ENCODE measurements at regions not wholly inside any gene's neighbourhood (a gene's known extent, or its start where the extent isn't known, plus 50 kb on each side); places are given as distances from the start of the nearest gene placed in this dataset.

DNA sequence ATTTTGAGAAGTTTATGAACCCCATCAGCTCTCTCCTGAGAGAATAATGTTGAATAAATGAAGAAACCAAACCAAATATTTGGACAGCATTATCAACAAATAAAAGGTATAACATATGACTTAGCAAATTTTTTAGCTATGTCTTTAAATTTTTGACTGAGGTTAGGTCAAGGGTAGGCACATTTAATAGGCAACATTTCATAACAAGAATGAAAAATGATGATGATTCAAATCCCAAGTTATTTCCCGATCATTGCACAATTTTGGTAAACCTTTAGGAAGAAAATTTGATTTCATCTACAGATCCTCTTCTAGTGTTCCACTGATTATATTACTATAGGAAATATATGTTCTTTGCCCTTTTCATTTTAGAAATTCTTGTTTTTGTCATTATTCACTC lies 123.7 kb upstream of the TLR3 start:
- CTCF ChIA-PET, result no interaction called here
- no peak for ATAC-seq
- no peak for DNase-seq
- Mint-ChIP-seq H3K27me3 (peaks cover 0 to 22% (median 10%) of the 10 kb centered on the region in 5 donors), H3K36me3 (no peaks in the 10 kb centered on the region), H3K27ac (no peak overlapping the region), H3K9me3 (peaks cover 0 to 6% (median 0%) of the 10 kb centered on the region in 11 donors), H3K4me1 (no peaks in the 10 kb centered on the region), H3K4me3 (no peak overlapping the region)
- H3K4me3 ChIP-seq (ENCODE audit: low read length), result no peak overlapping the region
- H3K27ac ChIP-seq (ENCODE audit: low read depth, low read length), result no peak overlapping the region
- H3K9me3 ChIP-seq (ENCODE audit: control insufficient read depth in 2 of 3, low read length in 3 of 3), result no peaks in the 10 kb centered on the region
- H3K27me3 ChIP-seq (ENCODE audit: control insufficient read depth in 2 of 2, insufficient read depth in 2 of 2, low read length in 2 of 2), result no peaks in the 10 kb centered on the region
- POLR2A ChIA-PET, result no interaction called here
- intact Hi-C loops (cut with micrococcal nuclease), result no loop called here
- H3K4me1 ChIP-seq (ENCODE audit: control insufficient read depth in 2 of 2, insufficient read depth in 2 of 2, low read length in 2 of 2), result no peaks in the 10 kb centered on the region
- H3K36me3 ChIP-seq (ENCODE audit: control insufficient read depth in 2 of 3, insufficient read depth in 3 of 3, low read length in 3 of 3), result no peaks in the 10 kb centered on the region

GRCh38 chr4:185945906-185946305 lies 123.0 kb upstream of the TLR3 start:
- H3K36me3 Mint-ChIP-seq, result no peaks in the 10 kb centered on the region
- no peaks in the 10 kb centered on the region for H3K4me1 Mint-ChIP-seq
- H3K4me1 ChIP-seq (ENCODE audit: control insufficient read depth in 2 of 2, insufficient read depth in 2 of 2, low read length in 2 of 2), result no peaks in the 10 kb centered on the region
- no peak for ATAC-seq
- no peak overlapping the region for H3K4me3 ChIP-seq (ENCODE audit: low read length)
- H3K9me3 ChIP-seq (ENCODE audit: control insufficient read depth in 2 of 3, low read length in 3 of 3), result no peaks in the 10 kb centered on the region
- no peaks in the 10 kb centered on the region for H3K27me3 ChIP-seq (ENCODE audit: control insufficient read depth in 2 of 2, insufficient read depth in 2 of 2, low read length in 2 of 2)
- DNase-seq, result no peak
- H3K27ac ChIP-seq (ENCODE audit: low read depth, low read length), result no peak overlapping the region
- no peaks in the 10 kb centered on the region for H3K36me3 ChIP-seq (ENCODE audit: control insufficient read depth in 2 of 3, insufficient read depth in 3 of 3, low read length in 3 of 3)
- CTCF ChIA-PET, result no interaction called here
- intact Hi-C loops (cut with micrococcal nuclease), result no loop called here
- no peak overlapping the region for H3K4me3 Mint-ChIP-seq
- POLR2A ChIA-PET, result no interaction called here
- no peak overlapping the region for H3K27ac Mint-ChIP-seq
- H3K27me3 Mint-ChIP-seq, result peaks cover 0 to 22% (median 10%) of the 10 kb centered on the region in 5 donors
- peaks cover 0 to 6% (median 0%) of the 10 kb centered on the region in 11 donors for H3K9me3 Mint-ChIP-seq

DNA sequence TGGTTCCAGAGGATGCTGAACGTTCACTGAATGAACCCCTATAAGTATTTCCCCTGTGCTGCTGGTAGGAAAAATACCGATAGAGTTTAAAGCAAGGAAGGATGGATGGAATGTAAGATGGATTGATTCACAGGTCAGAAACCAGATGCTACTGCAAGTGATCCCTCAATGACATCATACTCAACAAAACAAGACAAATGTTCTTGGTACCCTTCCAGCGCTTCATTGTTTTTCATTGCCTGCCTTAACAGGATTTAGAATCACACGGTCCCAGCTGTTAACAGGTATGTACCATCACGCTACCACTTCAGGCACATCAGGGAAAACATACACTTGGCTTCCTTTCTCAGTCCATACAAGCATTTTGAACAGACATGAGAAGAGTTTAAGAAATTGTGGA lies 118.1 kb upstream of the TLR3 start:
- no peaks in the 10 kb centered on the region for H3K4me1 Mint-ChIP-seq
- H3K27ac ChIP-seq (ENCODE audit: low read depth, low read length), result no peak overlapping the region
- no peaks in the 10 kb centered on the region for H3K4me1 ChIP-seq (ENCODE audit: control insufficient read depth in 2 of 2, insufficient read depth in 2 of 2, low read length in 2 of 2)
- no peak overlapping the region for H3K4me3 Mint-ChIP-seq
- ChIA-PET POLR2A (no interaction called here), CTCF (no interaction called here)
- no peak for DNase-seq
- H3K9me3 Mint-ChIP-seq, result peaks cover 0 to 2% (median 0%) of the 10 kb centered on the region in 11 donors
- peaks cover 0 to 22% (median 9%) of the 10 kb centered on the region in 5 donors for H3K27me3 Mint-ChIP-seq
- intact Hi-C loops (cut with micrococcal nuclease), result no loop called here
- H3K27ac Mint-ChIP-seq, result no peak overlapping the region
- no peaks in the 10 kb centered on the region for H3K36me3 Mint-ChIP-seq
- no peaks in the 10 kb centered on the region for H3K9me3 ChIP-seq (ENCODE audit: control insufficient read depth in 2 of 3, low read length in 3 of 3)
- no peak overlapping the region for H3K4me3 ChIP-seq (ENCODE audit: low read length)
- no peaks in the 10 kb centered on the region for H3K27me3 ChIP-seq (ENCODE audit: control insufficient read depth in 2 of 2, insufficient read depth in 2 of 2, low read length in 2 of 2)
- ATAC-seq, result no peak
- no peaks in the 10 kb centered on the region for H3K36me3 ChIP-seq (ENCODE audit: control insufficient read depth in 2 of 3, insufficient read depth in 3 of 3, low read length in 3 of 3)

DNA sequence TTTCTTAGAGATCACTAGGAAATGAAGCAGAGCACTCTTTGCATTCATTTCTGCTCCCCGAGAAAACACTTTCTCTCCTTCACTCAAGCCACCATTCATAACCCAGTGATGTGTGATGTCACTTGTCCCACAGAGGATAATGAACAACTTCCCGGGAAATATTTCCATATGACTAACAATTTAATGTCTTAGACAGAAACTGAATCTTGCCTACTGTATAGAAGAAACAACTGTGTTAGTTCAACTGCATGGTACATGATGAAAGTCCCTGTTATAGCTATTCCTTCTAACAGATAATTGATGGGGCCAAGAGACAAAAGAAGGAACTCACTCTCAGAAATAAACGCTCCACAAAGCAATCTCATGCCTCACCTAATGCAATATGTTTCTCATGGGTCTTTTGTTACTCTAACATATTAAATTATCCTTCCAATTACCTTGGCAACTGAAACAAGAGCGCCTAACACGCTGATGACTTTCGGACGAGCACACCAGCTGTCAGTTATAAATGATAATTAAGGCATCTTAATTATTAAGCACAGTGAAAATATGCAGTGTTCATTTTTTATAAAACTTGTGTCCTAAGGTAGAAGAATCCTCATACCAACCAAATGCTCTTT lies 113.7 kb upstream of the TLR3 start:
- H3K27me3 Mint-ChIP-seq, result peaks cover 3 to 20% (median 14%) of the 10 kb centered on the region in 5 donors
- intact Hi-C loops (cut with micrococcal nuclease), result no loop called here
- no peak overlapping the region for H3K27ac Mint-ChIP-seq
- DNase-seq, result no peak
- H3K9me3 Mint-ChIP-seq, result peaks cover 0 to 1% (median 0%) of the 10 kb centered on the region in 11 donors
- no peaks in the 10 kb centered on the region for H3K36me3 Mint-ChIP-seq
- no peak overlapping the region for H3K4me3 Mint-ChIP-seq
- H3K4me1 Mint-ChIP-seq, result no peaks in the 10 kb centered on the region
- no peaks in the 10 kb centered on the region for H3K36me3 ChIP-seq (ENCODE audit: control insufficient read depth in 2 of 3, insufficient read depth in 3 of 3, low read length in 3 of 3)
- no peak overlapping the region for H3K27ac ChIP-seq (ENCODE audit: low read depth, low read length)
- no peak for ATAC-seq
- H3K4me3 ChIP-seq (ENCODE audit: low read length), result no peak overlapping the region
- no peaks in the 10 kb centered on the region for H3K9me3 ChIP-seq (ENCODE audit: control insufficient read depth in 2 of 3, low read length in 3 of 3)
- no peaks in the 10 kb centered on the region for H3K27me3 ChIP-seq (ENCODE audit: control insufficient read depth in 2 of 2, insufficient read depth in 2 of 2, low read length in 2 of 2)
- ChIA-PET POLR2A (no interaction called here), CTCF (interaction anchor here (0.8 kb wide), 1 partner anchor 147 kb away, joined by 3 read pairs; no protein-coding TSS in a partner anchor)
- H3K4me1 ChIP-seq (ENCODE audit: control insufficient read depth in 2 of 2, insufficient read depth in 2 of 2, low read length in 2 of 2), result no peaks in the 10 kb centered on the region

DNA sequence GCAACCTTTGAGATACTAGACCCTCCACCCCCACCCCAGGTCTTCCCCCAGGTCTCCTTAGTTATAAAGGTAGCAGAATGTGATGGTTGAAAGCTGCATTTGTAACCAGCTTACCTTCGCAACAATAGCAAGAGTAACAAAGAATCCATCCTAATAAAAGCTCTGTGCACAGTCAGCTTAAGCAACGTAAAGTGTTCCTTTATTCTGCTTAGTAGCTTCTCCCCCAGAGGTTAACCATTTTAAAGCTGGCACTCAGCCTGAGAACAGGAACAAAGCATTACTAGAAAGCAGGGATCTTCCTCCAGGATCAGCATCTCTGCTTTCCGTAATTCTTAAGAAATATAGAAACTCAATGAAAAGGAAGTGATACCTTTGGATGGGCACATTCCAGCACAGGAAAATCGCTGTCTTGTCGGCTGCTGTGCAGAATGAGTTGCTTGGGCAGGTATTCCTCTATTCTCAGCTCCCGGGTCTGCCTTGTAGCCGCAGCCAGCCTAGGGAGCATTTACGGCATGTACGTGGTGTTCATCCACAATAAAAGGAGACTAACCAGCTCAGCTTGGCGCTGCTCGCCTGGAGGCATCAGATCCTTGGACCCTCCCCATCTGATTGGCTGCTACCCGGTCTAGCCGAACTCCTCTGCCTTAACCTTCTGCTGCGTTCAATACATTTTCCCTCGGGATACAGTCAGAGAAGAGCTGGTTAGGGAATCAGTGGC lies 113.0 kb upstream of the TLR3 start:
- H3K27me3 Mint-ChIP-seq, result peaks cover 3 to 20% (median 14%) of the 10 kb centered on the region in 5 donors
- POLR2A ChIA-PET, result no interaction called here
- CTCF ChIA-PET, result no interaction called here
- no peaks in the 10 kb centered on the region for H3K4me1 Mint-ChIP-seq
- no peaks in the 10 kb centered on the region for H3K4me1 ChIP-seq (ENCODE audit: control insufficient read depth in 2 of 2, insufficient read depth in 2 of 2, low read length in 2 of 2)
- ATAC-seq (no peak), DNase-seq (no peak)
- no peaks in the 10 kb centered on the region for H3K9me3 ChIP-seq (ENCODE audit: control insufficient read depth in 2 of 3, low read length in 3 of 3)
- intact Hi-C loops (cut with micrococcal nuclease), result no loop called here
- H3K27ac Mint-ChIP-seq, result no peak overlapping the region
- no peaks in the 10 kb centered on the region for H3K27me3 ChIP-seq (ENCODE audit: control insufficient read depth in 2 of 2, insufficient read depth in 2 of 2, low read length in 2 of 2)
- peaks cover 0 to 1% (median 0%) of the 10 kb centered on the region in 11 donors for H3K9me3 Mint-ChIP-seq
- H3K4me3 ChIP-seq (ENCODE audit: low read length), result no peak overlapping the region
- H3K36me3 Mint-ChIP-seq, result no peaks in the 10 kb centered on the region
- no peak overlapping the region for H3K4me3 Mint-ChIP-seq
- H3K36me3 ChIP-seq (ENCODE audit: control insufficient read depth in 2 of 3, insufficient read depth in 3 of 3, low read length in 3 of 3), result no peaks in the 10 kb centered on the region
- no peak overlapping the region for H3K27ac ChIP-seq (ENCODE audit: low read depth, low read length)

- no peaks in the 10 kb centered on the region for H3K36me3 Mint-ChIP-seq
- peaks cover 3 to 20% (median 14%) of the 10 kb centered on the region in 5 donors for H3K27me3 Mint-ChIP-seq
- no peak overlapping the region for H3K27ac ChIP-seq (ENCODE audit: low read depth, low read length)
- no peaks in the 10 kb centered on the region for H3K4me1 ChIP-seq (ENCODE audit: control insufficient read depth in 2 of 2, insufficient read depth in 2 of 2, low read length in 2 of 2)
- H3K9me3 ChIP-seq (ENCODE audit: control insufficient read depth in 2 of 3, low read length in 3 of 3), result no peaks in the 10 kb centered on the region
- H3K27ac Mint-ChIP-seq, result no peak overlapping the region
- DNase-seq, result no peak
- peaks cover 0 to 1% (median 0%) of the 10 kb centered on the region in 11 donors for H3K9me3 Mint-ChIP-seq
- no peaks in the 10 kb centered on the region for H3K27me3 ChIP-seq (ENCODE audit: control insufficient read depth in 2 of 2, insufficient read depth in 2 of 2, low read length in 2 of 2)
- no peak overlapping the region for H3K4me3 ChIP-seq (ENCODE audit: low read length)
- H3K4me3 Mint-ChIP-seq, result no peak overlapping the region
- no peak for ATAC-seq
- no peaks in the 10 kb centered on the region for H3K4me1 Mint-ChIP-seq
- intact Hi-C loops (cut with micrococcal nuclease), result no loop called here
- POLR2A ChIA-PET, result no interaction called here
- CTCF ChIA-PET, result no interaction called here
- H3K36me3 ChIP-seq (ENCODE audit: control insufficient read depth in 2 of 3, insufficient read depth in 3 of 3, low read length in 3 of 3), result no peaks in the 10 kb centered on the region
These were observed 112.4 kb upstream of the TLR3 start for GRCh38 chr4:185956544-185956940.
